ENCODE measurements at regions not wholly inside any gene's neighbourhood (a gene's known extent, or its start where the extent isn't known, plus 50 kb on each side); places are given as distances from the start of the nearest gene placed in this dataset.

GRCh38 chr13:34003656-34004055 is 185.7 kb downstream of the RFC3 start:
- no peak overlapping the region for H3K4me3 ChIP-seq (replicated peaks; ENCODE audit: low read depth, low read length)
- no peak for DNase-seq (ENCODE audit: extremely low read depth, low read depth)
- no peak for TF ChIP-seq CTCF (IDR thresholded peaks at IDR 0.05; ENCODE audit: low read depth, low read length, missing control alignments)

- TF ChIP-seq CTCF (IDR thresholded peaks at IDR 0.05; ENCODE audit: low read depth, low read length, missing control alignments) = no peak
- H3K4me3 ChIP-seq (replicated peaks; ENCODE audit: low read depth, low read length) = no peak overlapping the region
- no peak for DNase-seq (ENCODE audit: extremely low read depth, low read depth)
Measured at GRCh38 chr13:34004676-34005075, 186.7 kb downstream of the RFC3 start.

DNA sequence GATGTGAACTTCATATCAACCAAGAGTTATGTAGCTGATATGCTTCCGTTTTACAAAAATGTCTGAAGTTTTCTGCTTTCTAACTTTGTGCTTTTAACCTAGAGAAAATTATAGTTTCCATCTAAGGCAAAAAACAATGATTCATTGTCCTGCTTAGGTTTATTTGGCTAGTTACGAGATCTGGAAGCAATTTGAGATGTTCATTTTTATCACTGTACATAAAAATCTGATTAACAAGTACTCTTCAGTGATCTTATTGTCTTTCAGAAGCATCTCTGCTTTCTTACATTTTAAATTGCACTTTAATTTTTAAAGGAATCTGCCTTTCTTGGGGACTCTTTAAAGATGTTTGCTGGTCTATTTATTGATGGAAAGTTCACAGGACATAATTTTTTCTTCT is 188.1 kb downstream of the RFC3 start:
- H3K4me3 ChIP-seq (replicated peaks; ENCODE audit: low read depth, low read length) = no peak overlapping the region
- no peak for TF ChIP-seq CTCF (IDR thresholded peaks at IDR 0.05; ENCODE audit: low read depth, low read length, missing control alignments)
- no peak for DNase-seq (ENCODE audit: extremely low read depth, low read depth)

- DNase-seq (ENCODE audit: extremely low read depth, low read depth) = no peak
- H3K4me3 ChIP-seq (replicated peaks; ENCODE audit: low read depth, low read length) = no peak overlapping the region
- no peak for TF ChIP-seq CTCF (IDR thresholded peaks at IDR 0.05; ENCODE audit: low read depth, low read length, missing control alignments)
Measured at GRCh38 chr13:34011552-34012085, 193.7 kb downstream of the RFC3 start.

DNA sequence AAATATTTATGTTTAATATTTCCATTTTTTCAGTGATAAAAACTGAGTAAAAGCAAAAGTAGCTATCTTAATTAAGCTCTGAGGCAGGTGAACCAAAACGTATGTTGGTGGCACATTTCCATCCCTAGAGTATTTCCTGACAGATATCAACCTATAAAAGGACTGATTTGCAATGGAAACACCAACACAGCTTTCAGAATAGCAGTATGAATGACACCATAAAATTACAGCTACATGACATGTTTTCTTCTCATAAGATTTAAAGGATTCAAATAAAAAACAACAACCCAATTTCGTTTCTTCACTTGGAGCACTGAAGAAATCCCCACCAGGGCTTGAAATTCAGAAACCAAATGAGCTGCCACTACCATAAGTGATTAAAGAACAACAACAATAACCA is 194.4 kb downstream of the RFC3 start:
- TF ChIP-seq CTCF (IDR thresholded peaks at IDR 0.05; ENCODE audit: low read depth, low read length, missing control alignments) = no peak
- H3K4me3 ChIP-seq (replicated peaks; ENCODE audit: low read depth, low read length) = no peak overlapping the region
- no peak for DNase-seq (ENCODE audit: extremely low read depth, low read depth)

DNA sequence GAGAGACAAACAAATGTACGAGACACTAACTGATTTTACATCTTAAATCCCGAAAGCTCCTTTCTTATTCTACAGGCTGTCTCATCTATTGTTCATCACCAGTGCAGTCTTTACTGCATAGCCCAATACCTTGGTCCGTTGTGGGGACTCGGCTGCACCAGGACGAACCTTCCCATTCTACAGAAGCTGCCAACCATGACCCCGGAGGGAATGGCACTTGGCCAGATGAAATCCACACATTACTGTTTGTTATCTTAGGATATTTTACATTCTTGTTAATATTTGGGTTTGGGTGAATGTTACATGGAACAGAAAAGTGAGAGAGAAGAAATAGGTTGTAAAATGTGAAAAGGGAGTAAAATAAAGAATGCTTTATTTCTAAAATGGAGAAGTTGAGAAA is 195.1 kb downstream of the RFC3 start:
- no peak for TF ChIP-seq CTCF (IDR thresholded peaks at IDR 0.05; ENCODE audit: low read depth, low read length, missing control alignments)
- DNase-seq (ENCODE audit: extremely low read depth, low read depth) = no peak
- H3K4me3 ChIP-seq (replicated peaks; ENCODE audit: low read depth, low read length) = no peak overlapping the region

DNA sequence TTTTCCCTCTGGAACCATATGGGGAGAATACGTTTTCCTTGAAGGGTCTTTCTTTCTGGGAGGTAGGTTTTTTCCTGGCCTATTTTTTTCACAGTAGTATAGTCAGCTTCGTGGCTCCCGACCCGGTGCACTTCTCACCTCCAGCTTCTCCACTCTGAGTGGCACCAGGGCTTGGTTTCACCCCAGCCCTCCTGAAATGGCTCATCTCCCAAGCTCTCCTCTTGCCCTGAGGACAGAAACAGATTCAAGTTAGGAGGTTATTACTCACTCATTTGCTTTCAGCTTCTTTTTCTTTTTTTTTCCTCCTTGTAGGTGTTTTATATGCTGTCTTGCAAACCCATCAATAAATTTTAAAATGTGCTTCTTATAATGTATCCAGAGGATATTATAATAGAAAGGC is 199.3 kb downstream of the RFC3 start:
- no peak for TF ChIP-seq CTCF (IDR thresholded peaks at IDR 0.05; ENCODE audit: low read depth, low read length, missing control alignments)
- no peak for DNase-seq (ENCODE audit: extremely low read depth, low read depth)
- no peak overlapping the region for H3K4me3 ChIP-seq (replicated peaks; ENCODE audit: low read depth, low read length)
